Epidermal melanocyte (primary cell): ENCODE measurements at regions not wholly inside any gene's neighbourhood (a gene's known extent, or its start where the extent isn't known, plus 50 kb on each side); places are given as distances from the start of the nearest gene placed in this dataset.
"Not testable (repeated sequence)": the region's sequence is repeated elsewhere in the genome, so short reads cannot be mapped to it uniquely, and the experiment has no call there.

Source experiments
- DNase-seq: peaks from one replicate; pipeline ENCODE4 v3.0.0; 2011; ENCODE audit warnings: low spot score; ENCODE audit not compliant: insufficient read length

- DNase-seq = no peak
These were observed 314.7 kb upstream of the ROPN1 start for GRCh38 chr3:124306665-124307064.

GRCh38 chr3:124313621-124314020 is 321.7 kb upstream of the ROPN1 start:
- DNase-seq = no peak

- DNase-seq = no peak
These were observed 323.5 kb upstream of the ROPN1 start for GRCh38 chr3:124315215-124316033.

GRCh38 chr3:124316034-124316287 is 324.0 kb upstream of the ROPN1 start:
- no peak for DNase-seq

GRCh38 chr3:124318014-124318413 is 326.1 kb upstream of the ROPN1 start:
- DNase-seq = no peak

GRCh38 chr3:124318656-124319055 is 326.7 kb upstream of the ROPN1 start:
- no peak for DNase-seq

- no peak for DNase-seq
These were observed 329.1 kb upstream of the ROPN1 start for GRCh38 chr3:124320976-124321375.

GRCh38 chr3:124322309-124322880 is 330.5 kb upstream of the ROPN1 start:
- DNase-seq = no peak

GRCh38 chr3:124322966-124323365 is 331.0 kb upstream of the ROPN1 start:
- no peak for DNase-seq

GRCh38 chr3:124325248-124325647 is 333.3 kb upstream of the ROPN1 start:
- no peak for DNase-seq

GRCh38 chr3:124329723-124330122 is 337.8 kb upstream of the ROPN1 start:
- DNase-seq = no peak

- no peak for DNase-seq
These were observed 342.2 kb upstream of the ROPN1 start for GRCh38 chr3:124333931-124334640.

- DNase-seq = no peak
These were observed 344.2 kb upstream of the ROPN1 start for GRCh38 chr3:124336067-124336656.

- DNase-seq = no peak
These were observed 353.9 kb upstream of the ROPN1 start for GRCh38 chr3:124345845-124346244.

- no peak for DNase-seq
These were observed 354.6 kb upstream of the ROPN1 start for GRCh38 chr3:124346487-124346886.

- no peak for DNase-seq
These were observed 355.5 kb upstream of the ROPN1 start for GRCh38 chr3:124347418-124347817.

- DNase-seq = not testable (repeated sequence)
These were observed 356.6 kb upstream of the ROPN1 start for GRCh38 chr3:124348555-124348954.

GRCh38 chr3:124351430-124352148 is 359.7 kb upstream of the ROPN1 start:
- peak; percentile 50 for DNase-seq

GRCh38 chr3:124352149-124352539 is 360.2 kb upstream of the ROPN1 start:
- DNase-seq = no peak

- no peak for DNase-seq
These were observed 361.8 kb upstream of the ROPN1 start for GRCh38 chr3:124353691-124354090.

GRCh38 chr3:124354150-124354549 is 362.2 kb upstream of the ROPN1 start:
- no peak for DNase-seq

- DNase-seq = no peak
These were observed 366.2 kb upstream of the ROPN1 start for GRCh38 chr3:124358156-124358555.
